Activated naive CD4-positive, alpha-beta T cell treated with anti-CD3 and anti-CD28 coated beads for 36 hours (primary cell): ENCODE measurements at regions not wholly inside any gene's neighbourhood (a gene's known extent, or its start where the extent isn't known, plus 50 kb on each side); places are given as distances from the start of the nearest gene placed in this dataset.
"Not testable (repeated sequence)": the region's sequence is repeated elsewhere in the genome, so short reads cannot be mapped to it uniquely, and the experiment has no call there.

Source experiments
- CTCF ChIA-PET: fragments of 350-600 bp; sonication (Branson Sonifier 250); formaldehyde crosslinking; loops from one replicate; lab custom pipeline; 2021; ENCODE audit warnings: antibody characterized with exemption; lab: Charles Lee
- DNase-seq: peaks from one replicate; pipeline ENCODE4 v3.0.0-alpha.2; 2020
- H3K27ac Mint-ChIP-seq: one replicate; pipeline ENCODE4 v1.8.0; 2021; ENCODE audit warnings: mild to moderate bottlenecking, mixed read lengths
- H3K27me3 Mint-ChIP-seq: one replicate; pipeline ENCODE4 v1.8.0; 2021; ENCODE audit warnings: low read depth, mixed read lengths
- H3K36me3 Mint-ChIP-seq: one replicate; pipeline ENCODE4 v1.8.0; 2021; ENCODE audit warnings: low read depth, mixed read lengths
- H3K4me1 Mint-ChIP-seq: one replicate; pipeline ENCODE4 v1.8.0; 2021; ENCODE audit warnings: low read depth, mixed read lengths
- H3K4me3 Mint-ChIP-seq: one replicate; pipeline ENCODE4 v1.8.0; 2021; ENCODE audit warnings: mild to moderate bottlenecking, moderate library complexity, mixed read lengths
- H3K9me3 Mint-ChIP-seq: one replicate; pipeline ENCODE4 v1.8.0; 2021; ENCODE audit warnings: mixed read lengths
- intact Hi-C: fragments of 100-400 bp; cut with micrococcal nuclease; formaldehyde crosslinking; loops from one replicate; pipeline ENCODE4 v1.15.1; 2023

DNA sequence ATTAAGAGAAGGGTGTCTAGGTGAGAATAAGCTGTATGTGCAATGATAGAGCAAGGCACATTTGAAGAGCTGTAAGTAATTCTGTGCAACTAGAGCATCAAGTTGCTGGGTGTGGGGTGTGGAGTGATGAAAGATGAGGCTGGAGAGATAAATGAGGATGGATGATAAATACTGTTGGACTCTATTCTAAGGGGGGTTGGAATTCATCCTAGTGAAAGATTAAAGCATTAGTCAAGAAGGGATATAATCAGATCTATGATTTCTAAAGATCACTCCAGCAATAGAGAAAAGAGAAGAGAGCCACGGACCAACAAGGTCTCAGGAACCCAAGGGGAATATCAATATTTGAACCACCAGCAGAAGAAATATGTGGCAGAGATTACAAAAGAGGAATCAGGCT, 415.0 kb upstream of the RPS6KA3 start:
- Mint-ChIP-seq H3K27ac (no peak overlapping the region), H3K9me3 (no peaks in the 10 kb centered on the region), H3K4me1 (no peaks in the 10 kb centered on the region), H3K27me3 (peaks cover 2% of the 10 kb centered on the region), H3K36me3 (no peaks in the 10 kb centered on the region), H3K4me3 (no peak overlapping the region)
- intact Hi-C loops: no loop called here
- DNase-seq: no peak
- CTCF ChIA-PET: no interaction called here

- DNase-seq: no peak
- Mint-ChIP-seq H3K4me3 (no peak overlapping the region), H3K36me3 (no peaks in the 10 kb centered on the region), H3K27me3 (peaks cover 2% of the 10 kb centered on the region), H3K27ac (no peak overlapping the region), H3K4me1 (no peaks in the 10 kb centered on the region), H3K9me3 (no peaks in the 10 kb centered on the region)
- intact Hi-C loops: no loop called here
- CTCF ChIA-PET: no interaction called here
These were observed 414.3 kb upstream of the RPS6KA3 start for GRCh38 chrX:20680998-20681397.

DNA sequence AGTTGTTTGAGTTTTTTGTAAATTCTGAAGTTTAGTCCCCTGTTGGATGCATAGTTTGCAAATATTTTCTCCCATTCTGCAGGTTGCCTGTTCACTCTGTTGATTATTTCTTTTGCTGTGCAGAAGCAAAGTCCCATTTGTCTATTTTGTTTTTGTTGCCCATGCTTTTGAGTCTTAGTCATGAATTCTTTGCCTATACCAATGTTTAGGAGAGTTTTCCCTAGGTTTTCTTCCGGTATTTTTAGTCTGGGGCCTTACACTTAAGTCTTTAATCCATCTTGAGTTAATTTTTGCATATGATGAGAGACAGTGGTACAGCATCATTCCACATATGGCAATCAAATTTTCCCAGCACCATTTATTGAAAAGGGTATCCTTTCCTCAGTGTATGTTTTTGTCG, 405.8 kb upstream of the RPS6KA3 start:
- Mint-ChIP-seq H3K27me3 (no peaks in the 10 kb centered on the region), H3K4me3 (no peak overlapping the region), H3K36me3 (no peaks in the 10 kb centered on the region), H3K9me3 (no peaks in the 10 kb centered on the region), H3K27ac (no peak overlapping the region), H3K4me1 (no peaks in the 10 kb centered on the region)
- intact Hi-C loops: no loop called here
- DNase-seq: no peak
- CTCF ChIA-PET: no interaction called here

DNA sequence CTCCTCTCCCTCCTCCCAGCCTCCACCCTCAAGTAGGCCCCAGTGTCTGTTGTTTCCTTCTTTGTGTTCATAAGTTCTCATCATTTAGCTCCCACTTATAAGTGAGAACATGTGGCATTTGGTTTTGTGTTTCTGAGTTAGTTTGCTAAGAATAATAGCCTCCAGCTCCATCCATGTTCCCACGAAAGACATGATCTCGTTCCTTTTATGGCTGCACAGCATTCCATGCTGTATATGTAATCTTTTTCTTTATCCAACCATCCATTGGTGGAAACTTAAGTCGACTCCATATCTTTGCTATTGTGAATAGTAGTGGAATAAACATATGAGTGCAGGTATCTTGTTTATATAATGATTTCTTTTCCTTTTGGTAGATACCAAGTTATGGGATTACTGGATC, 405.0 kb upstream of the RPS6KA3 start:
- H3K9me3 Mint-ChIP-seq, H3K27me3 Mint-ChIP-seq, H3K4me1 Mint-ChIP-seq, DNase-seq, CTCF ChIA-PET, H3K36me3 Mint-ChIP-seq, intact Hi-C loops, H3K27ac Mint-ChIP-seq, H3K4me3 Mint-ChIP-seq: not testable (repeated sequence)

GRCh38 chrX:20670611-20671010, 403.9 kb upstream of the RPS6KA3 start:
- no peaks in the 10 kb centered on the region for H3K9me3 Mint-ChIP-seq
- no peak for DNase-seq

DNA sequence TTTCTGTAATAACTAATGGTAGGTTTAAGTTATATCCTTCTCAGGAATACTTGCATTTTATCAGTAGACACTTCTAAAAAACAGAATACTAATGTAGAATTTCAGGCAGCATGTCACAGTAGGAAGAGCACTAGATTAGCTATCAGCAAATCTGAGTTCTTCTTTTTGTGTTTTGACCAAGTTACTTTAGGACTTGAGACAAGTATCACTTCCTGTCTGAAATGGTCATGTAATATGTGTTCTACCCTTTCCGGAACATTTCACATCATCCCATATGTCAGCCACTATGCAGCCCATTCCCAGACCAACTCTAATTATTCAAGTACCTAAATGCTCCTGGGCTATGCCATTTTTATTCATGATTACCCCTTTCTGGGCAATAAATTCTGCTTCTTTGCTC, 401.8 kb upstream of the RPS6KA3 start:
- intact Hi-C loops: no loop called here
- CTCF ChIA-PET: no interaction called here
- Mint-ChIP-seq H3K27me3 (no peaks in the 10 kb centered on the region), H3K4me3 (no peak overlapping the region), H3K36me3 (no peaks in the 10 kb centered on the region), H3K4me1 (no peaks in the 10 kb centered on the region), H3K9me3 (no peaks in the 10 kb centered on the region), H3K27ac (no peak overlapping the region)
- no peak for DNase-seq

More at GRCh38 chrX:20670611-20671010, 403.9 kb upstream of the RPS6KA3 start:
- H3K27ac Mint-ChIP-seq: no peak overlapping the region
- H3K27me3 Mint-ChIP-seq: no peaks in the 10 kb centered on the region
- no peak overlapping the region for H3K4me3 Mint-ChIP-seq
- CTCF ChIA-PET: no interaction called here
- no peaks in the 10 kb centered on the region for H3K36me3 Mint-ChIP-seq
- intact Hi-C loops: no loop called here
- no peaks in the 10 kb centered on the region for H3K4me1 Mint-ChIP-seq

DNA sequence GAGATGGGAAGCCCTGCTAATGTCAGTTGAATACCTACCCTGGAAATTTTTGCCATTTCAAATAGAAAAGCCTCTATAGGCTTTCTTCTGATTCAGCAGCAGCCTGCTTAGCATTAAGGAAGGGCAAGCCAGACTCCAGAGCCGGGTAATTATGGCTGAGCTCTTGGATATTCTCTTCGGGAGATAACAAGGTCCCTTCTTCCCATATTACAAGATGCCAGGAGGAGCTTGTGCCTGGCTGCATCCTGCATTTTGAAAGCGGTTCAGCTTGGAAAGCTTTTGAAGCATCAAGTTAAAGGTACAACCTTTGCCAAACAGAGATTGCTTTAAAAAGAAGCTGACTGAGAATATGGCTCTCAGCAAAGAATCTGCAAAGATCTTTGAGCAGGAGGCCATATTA, 399.6 kb upstream of the RPS6KA3 start:
- Mint-ChIP-seq H3K36me3 (no peaks in the 10 kb centered on the region), H3K4me1 (no peaks in the 10 kb centered on the region), H3K27me3 (no peaks in the 10 kb centered on the region), H3K9me3 (no peaks in the 10 kb centered on the region), H3K27ac (no peak overlapping the region), H3K4me3 (no peak overlapping the region)
- CTCF ChIA-PET: no interaction called here
- DNase-seq: no peak
- intact Hi-C loops: no loop called here

- no peaks in the 10 kb centered on the region for H3K9me3 Mint-ChIP-seq
- H3K36me3 Mint-ChIP-seq: no peaks in the 10 kb centered on the region
- intact Hi-C loops: no loop called here
- no peak overlapping the region for H3K4me3 Mint-ChIP-seq
- CTCF ChIA-PET: no interaction called here
- DNase-seq: no peak
- H3K27ac Mint-ChIP-seq: no peak overlapping the region
- no peaks in the 10 kb centered on the region for H3K4me1 Mint-ChIP-seq
- no peaks in the 10 kb centered on the region for H3K27me3 Mint-ChIP-seq
These were observed 398.8 kb upstream of the RPS6KA3 start for GRCh38 chrX:20665481-20665880.

DNA sequence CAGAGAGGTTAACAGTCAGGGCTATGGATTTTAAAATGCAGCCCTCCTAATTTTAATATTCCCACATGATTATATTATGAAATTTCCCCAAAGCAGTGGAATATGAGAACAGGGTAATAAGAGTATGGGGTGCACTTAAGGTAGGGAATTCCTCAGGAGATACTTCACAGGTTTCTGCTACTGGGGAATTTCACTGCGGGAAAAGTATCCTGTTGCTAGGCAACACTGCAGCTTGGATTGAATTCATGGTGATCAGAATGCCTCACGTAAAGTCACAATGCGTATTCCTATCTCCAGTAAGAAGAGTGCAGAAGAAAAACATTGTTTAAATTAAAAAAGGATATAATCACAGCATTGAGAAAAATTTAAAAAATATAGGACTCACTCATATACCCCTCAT, 398.1 kb upstream of the RPS6KA3 start:
- no peaks in the 10 kb centered on the region for H3K36me3 Mint-ChIP-seq
- H3K27me3 Mint-ChIP-seq: no peaks in the 10 kb centered on the region
- H3K4me1 Mint-ChIP-seq: no peaks in the 10 kb centered on the region
- intact Hi-C loops: no loop called here
- CTCF ChIA-PET: no interaction called here
- H3K27ac Mint-ChIP-seq: no peak overlapping the region
- DNase-seq: no peak
- H3K9me3 Mint-ChIP-seq: no peaks in the 10 kb centered on the region
- no peak overlapping the region for H3K4me3 Mint-ChIP-seq

DNA sequence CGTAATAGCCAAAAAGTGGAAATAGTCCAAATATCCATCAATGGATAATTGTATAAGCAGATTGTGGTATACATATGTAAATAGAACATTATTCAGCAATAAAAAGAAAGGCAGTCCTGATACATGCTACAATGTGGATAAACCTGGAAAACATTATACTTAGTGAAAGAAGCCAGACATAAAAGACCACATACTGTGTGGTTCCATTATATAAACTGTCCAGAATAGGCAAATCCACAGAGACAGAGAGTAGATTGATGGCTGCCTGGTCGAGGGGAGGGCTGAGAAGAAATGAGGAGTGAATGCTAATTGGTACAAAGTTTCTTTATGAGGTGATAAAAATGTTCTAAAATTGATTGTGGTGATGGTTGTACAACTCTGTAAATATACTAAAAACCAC, 397.4 kb upstream of the RPS6KA3 start:
- Mint-ChIP-seq H3K9me3 (no peaks in the 10 kb centered on the region), H3K4me1 (no peaks in the 10 kb centered on the region), H3K27ac (no peak overlapping the region), H3K36me3 (no peaks in the 10 kb centered on the region), H3K27me3 (no peaks in the 10 kb centered on the region), H3K4me3 (no peak overlapping the region)
- DNase-seq: no peak
- CTCF ChIA-PET: no interaction called here
- intact Hi-C loops: no loop called here

GRCh38 chrX:20663336-20663735, 396.6 kb upstream of the RPS6KA3 start:
- no peak overlapping the region for H3K27ac Mint-ChIP-seq
- CTCF ChIA-PET: no interaction called here
- H3K9me3 Mint-ChIP-seq: no peaks in the 10 kb centered on the region
- intact Hi-C loops: no loop called here
- no peak overlapping the region for H3K4me3 Mint-ChIP-seq
- H3K36me3 Mint-ChIP-seq: no peaks in the 10 kb centered on the region
- no peaks in the 10 kb centered on the region for H3K27me3 Mint-ChIP-seq
- DNase-seq: no peak
- no peaks in the 10 kb centered on the region for H3K4me1 Mint-ChIP-seq

- CTCF ChIA-PET: no interaction called here
- no peaks in the 10 kb centered on the region for H3K27me3 Mint-ChIP-seq
- no peak for DNase-seq
- no peaks in the 10 kb centered on the region for H3K36me3 Mint-ChIP-seq
- no peaks in the 10 kb centered on the region for H3K9me3 Mint-ChIP-seq
- no peaks in the 10 kb centered on the region for H3K4me1 Mint-ChIP-seq
- no peak overlapping the region for H3K27ac Mint-ChIP-seq
- intact Hi-C loops: no loop called here
- H3K4me3 Mint-ChIP-seq: no peak overlapping the region
These were observed 390.0 kb upstream of the RPS6KA3 start for GRCh38 chrX:20656721-20657120.

DNA sequence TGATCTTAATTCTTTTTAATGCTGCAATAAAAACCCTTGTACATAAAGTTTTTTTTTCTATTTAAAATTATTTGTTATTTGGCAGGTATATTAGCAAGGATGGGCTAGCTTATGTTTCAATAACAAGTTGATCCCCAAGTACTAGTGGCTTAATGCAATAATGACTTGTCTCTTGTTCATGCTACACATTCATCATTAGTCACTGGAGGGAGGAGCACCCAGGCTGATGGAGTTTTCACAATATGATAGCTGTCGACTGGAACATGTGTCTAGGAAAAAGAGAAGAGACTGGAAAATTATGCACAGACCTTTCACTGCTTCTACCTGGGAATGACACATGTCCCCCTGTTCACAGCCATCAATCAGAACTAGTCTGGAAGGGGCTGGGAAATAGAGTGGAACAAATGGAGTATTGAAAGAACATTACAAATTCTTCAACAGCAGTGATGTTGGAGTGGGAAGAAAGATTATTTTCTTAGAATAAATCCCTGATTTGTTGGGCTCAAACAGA, 387.9 kb upstream of the RPS6KA3 start:
- no peaks in the 10 kb centered on the region for H3K9me3 Mint-ChIP-seq
- no peaks in the 10 kb centered on the region for H3K4me1 Mint-ChIP-seq
- no peaks in the 10 kb centered on the region for H3K27me3 Mint-ChIP-seq
- no peak overlapping the region for H3K4me3 Mint-ChIP-seq
- intact Hi-C loops: no loop called here
- H3K27ac Mint-ChIP-seq: no peak overlapping the region
- CTCF ChIA-PET: no interaction called here
- no peak for DNase-seq
- no peaks in the 10 kb centered on the region for H3K36me3 Mint-ChIP-seq

GRCh38 chrX:20653070-20653469, 386.4 kb upstream of the RPS6KA3 start:
- CTCF ChIA-PET: no interaction called here
- no peak overlapping the region for H3K27ac Mint-ChIP-seq
- no peaks in the 10 kb centered on the region for H3K9me3 Mint-ChIP-seq
- intact Hi-C loops: no loop called here
- no peak overlapping the region for H3K4me3 Mint-ChIP-seq
- no peaks in the 10 kb centered on the region for H3K4me1 Mint-ChIP-seq
- no peaks in the 10 kb centered on the region for H3K36me3 Mint-ChIP-seq
- H3K27me3 Mint-ChIP-seq: no peaks in the 10 kb centered on the region
- DNase-seq: no peak
